ENCODE measurements at regions not wholly inside any gene's neighbourhood (a gene's known extent, or its start where the extent isn't known, plus 50 kb on each side); places are given as distances from the start of the nearest gene placed in this dataset.

- TF ChIP-seq, protein P1, sequence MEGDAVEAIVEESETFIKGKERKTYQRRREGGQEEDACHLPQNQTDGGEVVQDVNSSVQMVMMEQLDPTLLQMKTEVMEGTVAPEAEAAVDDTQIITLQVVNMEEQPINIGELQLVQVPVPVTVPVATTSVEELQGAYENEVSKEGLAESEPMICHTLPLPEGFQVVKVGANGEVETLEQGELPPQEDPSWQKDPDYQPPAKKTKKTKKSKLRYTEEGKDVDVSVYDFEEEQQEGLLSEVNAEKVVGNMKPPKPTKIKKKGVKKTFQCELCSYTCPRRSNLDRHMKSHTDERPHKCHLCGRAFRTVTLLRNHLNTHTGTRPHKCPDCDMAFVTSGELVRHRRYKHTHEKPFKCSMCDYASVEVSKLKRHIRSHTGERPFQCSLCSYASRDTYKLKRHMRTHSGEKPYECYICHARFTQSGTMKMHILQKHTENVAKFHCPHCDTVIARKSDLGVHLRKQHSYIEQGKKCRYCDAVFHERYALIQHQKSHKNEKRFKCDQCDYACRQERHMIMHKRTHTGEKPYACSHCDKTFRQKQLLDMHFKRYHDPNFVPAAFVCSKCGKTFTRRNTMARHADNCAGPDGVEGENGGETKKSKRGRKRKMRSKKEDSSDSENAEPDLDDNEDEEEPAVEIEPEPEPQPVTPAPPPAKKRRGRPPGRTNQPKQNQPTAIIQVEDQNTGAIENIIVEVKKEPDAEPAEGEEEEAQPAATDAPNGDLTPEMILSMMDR (IDR thresholded peaks at IDR 0.05; ENCODE audit: insufficient read depth, low read depth, low read length) = no peak
- TF ChIP-seq EZH2 (IDR thresholded peaks at IDR 0.05; ENCODE audit: insufficient read depth, low read length) = no peak
These were observed 127.4 kb upstream of the HCRTR2 start for GRCh38 chr6:55046869-55047422.
